ENCODE measurements at regions not wholly inside any gene's neighbourhood (a gene's known extent, or its start where the extent isn't known, plus 50 kb on each side); places are given as distances from the start of the nearest gene placed in this dataset.

- DNase-seq (ENCODE audit: low read depth, low spot score) (no peak), FAIRE-seq (no peak)
- dilution Hi-C loops (cut with MboI; ENCODE audit: extremely low pct_ligation_motif_present, low sequenced_read_pairs): no loop called here
- peaks cover 3% of the 10 kb centered on the region for H3K4me1 ChIP-seq (ENCODE audit: control insufficient read depth, extremely low read depth, insufficient read depth, low read length)
- no peak overlapping the region for H3K9ac ChIP-seq (replicated peaks; ENCODE audit: extremely low read depth, insufficient read depth, low read length)
- no peak overlapping the region for H3K27ac ChIP-seq (ENCODE audit: insufficient read depth, low read depth, low read length)
- H3K36me3 ChIP-seq (ENCODE audit: control insufficient read depth in 2 of 2, extremely low read depth in 1 of 2, insufficient read depth in 2 of 2, low read length in 2 of 2): no peaks in the 10 kb centered on the region
- no TSS peak for BruUV-seq (replicated peaks)
- CTCF ChIA-PET: no interaction called here
- TF ChIP-seq CTCF (IDR thresholded peaks at IDR 0.05; ENCODE audit: extremely low read depth in 1 of 2, insufficient read depth in 1 of 2, low read depth in 1 of 2, low read length in 2 of 2) (no peak), EZH2 (IDR thresholded peaks at IDR 0.05; ENCODE audit: borderline replicate concordance, low read depth, low read length, severe bottlenecking) (no peak), POLR2A (IDR thresholded peaks at IDR 0.05; ENCODE audit: low read depth, low read length) (no peak), FOS (IDR thresholded peaks at IDR 0.05; ENCODE audit: borderline replicate concordance, insufficient read depth, low read length) (no peak), JUN (IDR thresholded peaks at IDR 0.05; ENCODE audit: borderline replicate concordance, insufficient read depth, insufficient read length, low read depth) (no peak), GATA2 (IDR thresholded peaks at IDR 0.05; ENCODE audit: insufficient read depth, insufficient read length, low read depth, low read length) (no peak), MYC (IDR thresholded peaks at IDR 0.05; ENCODE audit: low read depth, low read length) (no peak), MAX (IDR thresholded peaks at IDR 0.05; ENCODE audit: insufficient read depth, insufficient read length) (no peak), POLR2AphosphoS5 (IDR thresholded peaks at IDR 0.05; ENCODE audit: insufficient read depth, low read depth, low read length) (no peak)
- intact Hi-C loops (cut with micrococcal nuclease): no loop called here
- H3K4me2 ChIP-seq (ENCODE audit: insufficient read depth, low read length): no peak overlapping the region
- no peak overlapping the region for H2AFZ ChIP-seq (ENCODE audit: low read depth, low read length)
- no peaks in the 10 kb centered on the region for H3K9me3 ChIP-seq (replicated peaks; ENCODE audit: control insufficient read depth, insufficient read depth, low read length)
- no peaks in the 10 kb centered on the region for H4K20me1 ChIP-seq (replicated peaks; ENCODE audit: control insufficient read depth, extremely low read depth, insufficient read depth, low read length)
- no peaks in the 10 kb centered on the region for H3K9me1 ChIP-seq (replicated peaks; ENCODE audit: control insufficient read depth, extremely low read depth, insufficient read depth, low read length)
- POLR2A ChIA-PET: no interaction called here
- H3K79me2 ChIP-seq (ENCODE audit: control insufficient read depth, insufficient read depth, low read length): no peaks in the 10 kb centered on the region
- no peaks in the 10 kb centered on the region for H3K27me3 ChIP-seq (ENCODE audit: control insufficient read depth in 2 of 2, insufficient read depth in 2 of 2, low read length in 2 of 2)
- H3K4me3 ChIP-seq (replicated peaks in 1 of 3; ENCODE audit: insufficient read depth in 1 of 3, low read depth in 1 of 3, low read length in 3 of 3): no peak overlapping the region
Measured at GRCh38 chr18:46276748-46277147, 172.6 kb downstream of the HAUS1 start.
